ENCODE measurements at regions not wholly inside any gene's neighbourhood (a gene's known extent, or its start where the extent isn't known, plus 50 kb on each side); places are given as distances from the start of the nearest gene placed in this dataset.

DNA sequence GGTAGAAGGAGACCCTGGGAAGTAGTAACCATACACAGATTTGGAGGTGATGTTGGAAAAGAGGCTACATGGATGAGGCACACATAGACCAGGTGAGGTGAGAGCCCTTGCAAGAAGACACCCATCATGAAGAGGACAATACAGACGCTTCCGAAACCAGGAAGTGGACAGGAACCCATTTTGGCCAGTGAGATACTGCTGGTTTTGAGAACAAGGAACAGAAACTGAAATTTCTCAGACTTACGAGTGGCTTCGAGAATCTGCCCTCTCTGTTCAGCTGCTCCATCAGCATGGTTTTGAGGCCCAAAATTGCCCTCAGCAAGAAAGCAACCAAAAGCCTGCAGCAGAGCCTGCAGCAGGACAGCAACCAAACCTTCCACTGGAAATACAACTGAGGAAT, 479.1 kb upstream of the NRXN1 start:
- H3K9me3 ChIP-seq (replicated peaks; ENCODE audit: control insufficient read depth, insufficient read depth, low read length), result no peaks in the 10 kb centered on the region; the same call in 2 of the 3 replicates
- no peak overlapping the region for H2AFZ ChIP-seq (ENCODE audit: control insufficient read depth, low read depth, low read length)
- WGBS (ENCODE audit: insufficient coverage, insufficient replicate concordance, low lambda C conversion rate, missing lambda C conversion rate), result 25% methylated on average over 4 of the region's 4 CpGs
- DNase-seq (ENCODE audit: low read depth, low spot score) (peak; percentile 2), ATAC-seq (peak; percentile 91), FAIRE-seq (no peak)
- no peak overlapping the region for H3K4me3 ChIP-seq
- no peaks in the 10 kb centered on the region for H3K4me1 ChIP-seq (ENCODE audit: control insufficient read depth, insufficient read depth, low read length)
- H4K20me1 ChIP-seq (ENCODE audit: control insufficient read depth, insufficient read depth), result no peaks in the 10 kb centered on the region
- intact Hi-C loops (cut with micrococcal nuclease; ENCODE audit: unreplicated experiment), result no loop called here
- no TSS peak for BruUV-seq (replicated peaks)
- H3K9ac ChIP-seq (ENCODE audit: control insufficient read depth, insufficient read depth, low read length), result no peak overlapping the region
- no peak overlapping the region for H3K27ac ChIP-seq (ENCODE audit: control insufficient read depth, insufficient read depth)
- RAD21 ChIA-PET (ENCODE audit: unreplicated experiment), result no interaction called here
- CTCF ChIA-PET, result no interaction called here
- no peaks in the 10 kb centered on the region for H3K79me2 ChIP-seq (ENCODE audit: control insufficient read depth, insufficient read depth, low read length)
- H3K36me3 ChIP-seq (ENCODE audit: control insufficient read depth in 2 of 2, insufficient read depth in 2 of 2, low read length in 1 of 2), result no peaks in the 10 kb centered on the region
- TF ChIP-seq, protein P1, sequence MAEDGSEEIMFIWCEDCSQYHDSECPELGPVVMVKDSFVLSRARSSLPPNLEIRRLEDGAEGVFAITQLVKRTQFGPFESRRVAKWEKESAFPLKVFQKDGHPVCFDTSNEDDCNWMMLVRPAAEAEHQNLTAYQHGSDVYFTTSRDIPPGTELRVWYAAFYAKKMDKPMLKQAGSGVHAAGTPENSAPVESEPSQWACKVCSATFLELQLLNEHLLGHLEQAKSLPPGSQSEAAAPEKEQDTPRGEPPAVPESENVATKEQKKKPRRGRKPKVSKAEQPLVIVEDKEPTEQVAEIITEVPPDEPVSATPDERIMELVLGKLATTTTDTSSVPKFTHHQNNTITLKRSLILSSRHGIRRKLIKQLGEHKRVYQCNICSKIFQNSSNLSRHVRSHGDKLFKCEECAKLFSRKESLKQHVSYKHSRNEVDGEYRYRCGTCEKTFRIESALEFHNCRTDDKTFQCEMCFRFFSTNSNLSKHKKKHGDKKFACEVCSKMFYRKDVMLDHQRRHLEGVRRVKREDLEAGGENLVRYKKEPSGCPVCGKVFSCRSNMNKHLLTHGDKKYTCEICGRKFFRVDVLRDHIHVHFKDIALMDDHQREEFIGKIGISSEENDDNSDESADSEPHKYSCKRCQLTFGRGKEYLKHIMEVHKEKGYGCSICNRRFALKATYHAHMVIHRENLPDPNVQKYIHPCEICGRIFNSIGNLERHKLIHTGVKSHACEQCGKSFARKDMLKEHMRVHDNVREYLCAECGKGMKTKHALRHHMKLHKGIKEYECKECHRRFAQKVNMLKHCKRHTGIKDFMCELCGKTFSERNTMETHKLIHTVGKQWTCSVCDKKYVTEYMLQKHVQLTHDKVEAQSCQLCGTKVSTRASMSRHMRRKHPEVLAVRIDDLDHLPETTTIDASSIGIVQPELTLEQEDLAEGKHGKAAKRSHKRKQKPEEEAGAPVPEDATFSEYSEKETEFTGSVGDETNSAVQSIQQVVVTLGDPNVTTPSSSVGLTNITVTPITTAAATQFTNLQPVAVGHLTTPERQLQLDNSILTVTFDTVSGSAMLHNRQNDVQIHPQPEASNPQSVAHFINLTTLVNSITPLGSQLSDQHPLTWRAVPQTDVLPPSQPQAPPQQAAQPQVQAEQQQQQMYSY (CRISPR knock-in tag; IDR thresholded peaks at IDR 0.05), result no peak
- peak; percentile 60 for TF ChIP-seq SPI1 (IDR thresholded peaks at IDR 0.05; ENCODE audit: borderline replicate concordance, insufficient read depth, low read depth, low read length)
- no peak overlapping the region for H3K4me2 ChIP-seq (ENCODE audit: control insufficient read depth, insufficient read depth)
- H3K27me3 ChIP-seq (replicated peaks in 1 of 2; ENCODE audit: control insufficient read depth in 2 of 2, insufficient read depth in 2 of 2, low read length in 1 of 2), result no peaks in the 10 kb centered on the region
- in situ Hi-C loops (cut with MboI), result no loop called here
- POLR2A ChIA-PET, result no interaction called here
- SMC1A ChIA-PET (ENCODE audit: uncharacterized antibody, unreplicated experiment), result no interaction called here

DNA sequence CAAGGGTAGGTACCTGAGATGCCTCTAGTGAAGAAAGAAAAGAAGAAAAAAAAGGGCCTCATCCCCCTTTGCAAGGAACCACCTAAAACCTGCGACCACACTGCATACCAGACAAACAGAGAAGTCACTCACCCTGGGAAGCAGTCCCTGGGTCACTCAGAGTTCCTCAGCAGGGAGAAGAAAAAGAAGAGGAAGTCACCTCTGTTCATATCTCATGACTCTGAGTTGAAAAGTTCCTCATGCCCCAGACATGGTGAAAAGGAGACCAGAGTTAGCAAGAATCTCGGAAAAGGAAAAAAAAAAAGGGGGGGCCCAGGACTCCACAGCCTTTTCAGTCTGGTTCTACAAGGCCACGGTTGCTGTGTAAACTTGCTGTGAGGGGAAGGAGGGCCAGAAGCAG, 478.4 kb upstream of the NRXN1 start:
- Histone ChIP-seq H3K4me2 (ENCODE audit: control insufficient read depth, insufficient read depth) (no peak overlapping the region), H3K27me3 (replicated peaks in 1 of 2; ENCODE audit: control insufficient read depth in 2 of 2, insufficient read depth in 2 of 2, low read length in 1 of 2) (no peaks in the 10 kb centered on the region), H3K27ac (ENCODE audit: control insufficient read depth, insufficient read depth) (no peak overlapping the region), H3K79me2 (ENCODE audit: control insufficient read depth, insufficient read depth, low read length) (no peaks in the 10 kb centered on the region), H3K36me3 (ENCODE audit: control insufficient read depth in 2 of 2, insufficient read depth in 2 of 2, low read length in 1 of 2) (no peaks in the 10 kb centered on the region), H3K4me1 (ENCODE audit: control insufficient read depth, insufficient read depth, low read length) (no peaks in the 10 kb centered on the region), H4K20me1 (ENCODE audit: control insufficient read depth, insufficient read depth) (no peaks in the 10 kb centered on the region), H3K9ac (ENCODE audit: control insufficient read depth, insufficient read depth, low read length) (no peak overlapping the region), H3K9me3 (replicated peaks; ENCODE audit: control insufficient read depth, insufficient read depth, low read length) (no peaks in the 10 kb centered on the region; the same call in 2 of the 3 replicates), H3K4me3 (no peak overlapping the region), H2AFZ (ENCODE audit: control insufficient read depth, low read depth, low read length) (no peak overlapping the region)
- intact Hi-C loops (cut with micrococcal nuclease; ENCODE audit: unreplicated experiment), result no loop called here
- DNase-seq (ENCODE audit: low read depth, low spot score) (no peak), ATAC-seq (no peak), FAIRE-seq (no peak)
- ChIA-PET POLR2A (no interaction called here), SMC1A (ENCODE audit: uncharacterized antibody, unreplicated experiment) (no interaction called here), CTCF (no interaction called here), RAD21 (ENCODE audit: unreplicated experiment) (no interaction called here)
- 0% methylated on average over 3 of the region's 3 CpGs for WGBS (ENCODE audit: insufficient coverage, insufficient replicate concordance, low lambda C conversion rate, missing lambda C conversion rate)
- in situ Hi-C loops (cut with MboI), result no loop called here
- BruUV-seq (replicated peaks), result no TSS peak
- TF ChIP-seq PML (IDR thresholded peaks at IDR 0.05; ENCODE audit: low read length) (no peak), ZNF207 (IDR thresholded peaks at IDR 0.05; ENCODE audit: borderline replicate concordance) (no peak), ETV6 (conservative IDR thresholded peaks at IDR 0.05 in 1 of 2, IDR thresholded peaks at IDR 0.05 in 1 of 2; ENCODE audit: borderline replicate concordance in 1 of 2, low read depth in 1 of 2) (no peak), CBX3 (IDR thresholded peaks at IDR 0.05; ENCODE audit: borderline replicate concordance, low read depth) (no peak), HCFC1 (IDR thresholded peaks at IDR 0.05; ENCODE audit: low read length) (no peak), CHD4 (IDR thresholded peaks at IDR 0.05) (no peak), CEBPB (IDR thresholded peaks at IDR 0.05; ENCODE audit: borderline replicate concordance in 1 of 2, low read depth in 2 of 2, low read length in 2 of 2) (no peak), MTA2 (IDR thresholded peaks at IDR 0.05; ENCODE audit: low read depth) (no peak), BRCA1 (IDR thresholded peaks at IDR 0.05; ENCODE audit: low read depth, low read length) (no peak), NFXL1 (IDR thresholded peaks at IDR 0.05; ENCODE audit: borderline replicate concordance) (no peak)
